Left lung (tissue), 4 donors: ENCODE measurements at regions not wholly inside any gene's neighbourhood (a gene's known extent, or its start where the extent isn't known, plus 50 kb on each side); places are given as distances from the start of the nearest gene placed in this dataset.

Experiments used
- ATAC-seq: fragments of 200-7000 bp; cut with Tn5 transposase; one replicate; pipeline ENCODE4 v1.9.1; 2020; ENCODE audit warnings: moderate library complexity
- DNase-seq, 4 donors: peaks; one replicate each; pipeline ENCODE4 v3.0.0-alpha.2; 2013 to 2020
- H3K27ac ChIP-seq, 2 donors: fragments of 200-600 bp; sonication (generic) in 1 of 2; one replicate each; pipeline versions ENCODE4 v1.5.0 to v1.8.0; 2020 to 2021
- H3K27me3 ChIP-seq, 2 donors: fragments of 200-600 bp; sonication (generic) in 1 of 2; one replicate each; pipeline versions ENCODE4 v1.5.0 to v1.8.0; 2020 to 2021
- H3K36me3 ChIP-seq, 2 donors: fragments of 200-600 bp; sonication (generic) in 1 of 2; one replicate each; pipeline versions ENCODE4 v1.5.0 to v1.8.0; 2020 to 2021
- H3K4me1 ChIP-seq, 2 donors: fragments of 200-600 bp; one replicate each; pipeline ENCODE4 v1.8.0; 2021
- H3K4me3 ChIP-seq, 2 donors: fragments of 200-600 bp; sonication (generic) in 1 of 2; one replicate each; pipeline versions ENCODE4 v1.5.0 to v1.8.0; 2020 to 2021; ENCODE audit warnings: mild to moderate bottlenecking in 1 of 2
- H3K9me3 ChIP-seq, 2 donors: fragments of 200-600 bp; sonication (generic) in 1 of 2; one replicate each; pipeline versions ENCODE4 v1.5.0 to v1.8.0; 2020 to 2021
- intact Hi-C, 2 donors: fragments of 100-400 bp; cut with DNase I; formaldehyde crosslinking; loops; one replicate each; pipeline versions ENCODE4 v1.11.2 to v1.14.2; 2022
- TF ChIP-seq, protein P1 (sequence below), 2 donors: fragments of 200-600 bp; sonication (generic) in 1 of 2; IDR thresholded peaks; one replicate each; pipeline versions ENCODE4 v1.5.0 to v1.8.0; 2021; ENCODE audit warnings: antibody characterized with exemption in 2 of 2
- donor health status: DM: no; HTN: yes; CAD: no.
- donor health status: DM: no; HTN: no; CAD: no.

DNA sequence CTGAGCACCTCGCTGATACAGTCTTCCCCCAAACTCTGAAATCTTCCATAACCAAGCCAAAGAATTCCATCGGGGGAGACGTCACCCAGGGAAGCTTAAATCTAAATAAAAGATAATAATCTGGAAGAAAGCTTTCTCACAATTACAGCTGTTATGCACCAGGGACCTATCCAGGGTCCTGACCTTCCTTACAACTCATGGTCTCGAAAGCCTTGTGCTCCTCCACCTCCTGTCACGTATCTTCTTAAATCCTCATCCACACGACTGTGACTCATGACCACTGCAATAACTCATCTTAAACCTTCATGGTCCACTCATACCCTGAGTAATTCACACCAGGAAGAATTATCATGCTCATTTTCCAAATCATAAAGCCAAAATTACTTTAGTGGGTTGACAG lies 166.8 kb upstream of the FRG1 start:
- DNase-seq (no peak), ATAC-seq (no peak)
- Histone ChIP-seq H3K4me1 (no peaks in the 10 kb centered on the region), H3K36me3 (no peaks in the 10 kb centered on the region), H3K4me3 (no peak overlapping the region), H3K27ac (no peak overlapping the region), H3K27me3 (no peaks in the 10 kb centered on the region), H3K9me3 (peaks cover 0 to 6% of the 10 kb centered on the region in 2 donors)
- intact Hi-C loops: no loop called here
- TF ChIP-seq, protein P1, sequence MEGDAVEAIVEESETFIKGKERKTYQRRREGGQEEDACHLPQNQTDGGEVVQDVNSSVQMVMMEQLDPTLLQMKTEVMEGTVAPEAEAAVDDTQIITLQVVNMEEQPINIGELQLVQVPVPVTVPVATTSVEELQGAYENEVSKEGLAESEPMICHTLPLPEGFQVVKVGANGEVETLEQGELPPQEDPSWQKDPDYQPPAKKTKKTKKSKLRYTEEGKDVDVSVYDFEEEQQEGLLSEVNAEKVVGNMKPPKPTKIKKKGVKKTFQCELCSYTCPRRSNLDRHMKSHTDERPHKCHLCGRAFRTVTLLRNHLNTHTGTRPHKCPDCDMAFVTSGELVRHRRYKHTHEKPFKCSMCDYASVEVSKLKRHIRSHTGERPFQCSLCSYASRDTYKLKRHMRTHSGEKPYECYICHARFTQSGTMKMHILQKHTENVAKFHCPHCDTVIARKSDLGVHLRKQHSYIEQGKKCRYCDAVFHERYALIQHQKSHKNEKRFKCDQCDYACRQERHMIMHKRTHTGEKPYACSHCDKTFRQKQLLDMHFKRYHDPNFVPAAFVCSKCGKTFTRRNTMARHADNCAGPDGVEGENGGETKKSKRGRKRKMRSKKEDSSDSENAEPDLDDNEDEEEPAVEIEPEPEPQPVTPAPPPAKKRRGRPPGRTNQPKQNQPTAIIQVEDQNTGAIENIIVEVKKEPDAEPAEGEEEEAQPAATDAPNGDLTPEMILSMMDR (IDR thresholded peaks at IDR 0.05): no peak

DNA sequence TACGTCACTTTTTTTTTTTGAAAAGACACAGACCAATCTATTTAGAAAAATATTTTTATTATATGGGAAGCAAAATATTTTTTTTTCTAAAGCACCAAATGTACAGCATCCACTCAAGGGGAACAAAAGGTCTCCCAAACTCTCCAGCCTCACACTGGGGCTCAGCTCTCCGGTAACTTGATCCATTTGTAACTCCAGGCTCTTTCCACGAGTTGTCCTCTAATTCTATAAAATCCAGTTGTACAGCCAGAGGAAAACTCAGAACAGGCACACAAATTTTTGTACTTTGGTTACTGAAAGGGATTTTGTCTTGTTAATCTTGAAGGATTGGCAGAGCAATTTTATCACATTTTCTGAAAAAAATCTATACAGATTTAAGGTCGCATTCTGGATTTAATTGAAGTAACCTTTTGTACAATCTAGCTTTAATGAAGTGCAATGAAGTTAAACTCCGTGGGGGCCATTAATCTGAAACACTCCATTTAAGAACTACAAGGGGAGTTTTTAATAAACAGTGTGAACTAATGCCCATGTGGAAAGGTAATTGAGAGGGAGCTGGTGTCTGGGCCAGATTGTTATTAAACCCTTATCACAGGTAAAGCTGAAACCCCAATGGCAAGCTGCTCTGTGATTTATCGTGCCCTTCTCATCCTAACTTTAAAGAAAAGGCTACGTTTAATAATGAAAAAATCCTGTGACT lies 161.2 kb upstream of the FRG1 start:
- H3K36me3 ChIP-seq: no peaks in the 10 kb centered on the region
- no peak overlapping the region for H3K27ac ChIP-seq
- H3K4me3 ChIP-seq: no peak overlapping the region
- no peaks in the 10 kb centered on the region for H3K4me1 ChIP-seq
- no peak for ATAC-seq
- DNase-seq: no peak
- TF ChIP-seq, protein P1 (IDR thresholded peaks at IDR 0.05): no peak
- peaks cover 0 to 2% of the 10 kb centered on the region in 2 donors for H3K9me3 ChIP-seq
- no peaks in the 10 kb centered on the region for H3K27me3 ChIP-seq
- intact Hi-C loops: no loop called here

DNA sequence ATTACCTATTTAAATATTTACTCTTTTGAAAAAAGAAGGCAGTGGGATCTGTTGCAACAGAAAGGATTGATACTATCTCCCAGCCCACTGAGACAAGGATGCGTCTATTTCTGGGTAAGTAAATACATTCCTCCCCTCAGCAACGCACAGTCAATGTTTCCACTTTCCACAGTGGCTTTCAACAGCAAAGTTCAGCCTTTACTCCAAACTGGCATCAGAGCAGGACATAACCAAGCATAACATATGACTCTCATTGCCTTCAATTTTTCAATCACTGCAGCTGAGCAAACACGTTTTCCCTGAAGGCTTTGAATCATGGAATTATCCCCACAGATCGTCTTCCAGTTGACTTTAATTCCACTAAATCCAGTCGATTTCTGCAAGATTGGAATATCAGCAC lies 160.3 kb upstream of the FRG1 start:
- Histone ChIP-seq H3K27me3 (no peaks in the 10 kb centered on the region), H3K36me3 (no peaks in the 10 kb centered on the region), H3K4me3 (no peak overlapping the region), H3K4me1 (no peaks in the 10 kb centered on the region), H3K9me3 (peaks cover 0 to 2% of the 10 kb centered on the region in 2 donors), H3K27ac (no peak overlapping the region)
- TF ChIP-seq, protein P1 (IDR thresholded peaks at IDR 0.05): no peak
- no peak for ATAC-seq
- intact Hi-C loops: no loop called here
- no peak for DNase-seq

DNA sequence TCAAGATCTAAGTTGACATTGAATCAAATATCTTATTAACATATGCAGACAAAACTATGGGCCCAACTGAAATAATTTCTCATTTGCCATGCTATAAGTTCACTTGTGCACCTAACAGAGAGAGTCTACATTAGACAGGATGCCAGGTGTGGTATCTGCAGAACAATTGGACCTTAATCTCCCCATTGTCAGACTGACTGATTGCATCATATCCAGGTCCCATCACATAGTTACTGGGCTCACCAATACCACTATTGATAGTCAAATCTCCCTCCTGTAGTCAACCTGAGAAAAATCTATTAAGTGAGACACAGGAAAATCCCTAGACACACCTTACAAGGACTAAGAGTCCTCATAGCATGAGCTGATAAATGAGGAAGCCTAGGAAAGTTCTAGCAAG lies 156.0 kb upstream of the FRG1 start:
- Histone ChIP-seq H3K36me3 (no peaks in the 10 kb centered on the region), H3K9me3 (peaks cover 0 to 2% of the 10 kb centered on the region in 2 donors), H3K4me3 (no peak overlapping the region), H3K4me1 (no peaks in the 10 kb centered on the region), H3K27ac (no peak overlapping the region), H3K27me3 (no peaks in the 10 kb centered on the region)
- no peak for DNase-seq
- intact Hi-C loops: no loop called here
- TF ChIP-seq, protein P1 (IDR thresholded peaks at IDR 0.05): no peak
- no peak for ATAC-seq

DNA sequence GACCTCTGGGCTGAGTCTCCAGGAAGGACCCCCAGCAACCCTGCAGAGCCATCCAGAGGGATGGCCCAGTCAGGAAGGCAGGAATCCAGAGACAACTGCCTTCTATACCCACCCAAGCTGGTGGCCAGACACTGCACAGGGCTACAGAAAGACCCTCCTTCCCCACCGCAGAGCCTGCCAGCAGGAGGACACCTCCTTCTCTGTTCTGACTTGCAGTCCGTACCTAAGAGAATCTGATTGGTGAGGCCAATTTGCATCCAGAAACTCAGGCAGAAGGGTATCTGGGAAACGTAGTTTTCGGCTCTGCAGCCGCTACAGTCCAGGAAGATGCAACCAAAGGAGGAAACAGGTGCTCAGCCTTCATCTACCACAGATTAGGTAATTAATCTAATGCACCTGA lies 155.4 kb upstream of the FRG1 start:
- Histone ChIP-seq H3K27me3 (no peaks in the 10 kb centered on the region), H3K9me3 (peaks cover 0 to 2% of the 10 kb centered on the region in 2 donors), H3K4me3 (no peak overlapping the region), H3K36me3 (no peaks in the 10 kb centered on the region), H3K4me1 (no peaks in the 10 kb centered on the region), H3K27ac (no peak overlapping the region)
- TF ChIP-seq, protein P1 (IDR thresholded peaks at IDR 0.05): no peak
- no peak for ATAC-seq
- intact Hi-C loops: no loop called here
- no peak for DNase-seq
